ENCODE measurements at regions not wholly inside any gene's neighbourhood (a gene's known extent, or its start where the extent isn't known, plus 50 kb on each side); places are given as distances from the start of the nearest gene placed in this dataset.

- TF ChIP-seq POLR2A (IDR thresholded peaks at IDR 0.05; ENCODE audit: low read length): no peak
- no peak for TF ChIP-seq CTCF (IDR thresholded peaks at IDR 0.05)
- no peak for TF ChIP-seq RAD21 (conservative IDR thresholded peaks at IDR 0.05 in 1 of 2, IDR thresholded peaks at IDR 0.05 in 1 of 2)
- no peak for TF ChIP-seq CEBPB (IDR thresholded peaks at IDR 0.05)
- TF ChIP-seq, protein P1, sequence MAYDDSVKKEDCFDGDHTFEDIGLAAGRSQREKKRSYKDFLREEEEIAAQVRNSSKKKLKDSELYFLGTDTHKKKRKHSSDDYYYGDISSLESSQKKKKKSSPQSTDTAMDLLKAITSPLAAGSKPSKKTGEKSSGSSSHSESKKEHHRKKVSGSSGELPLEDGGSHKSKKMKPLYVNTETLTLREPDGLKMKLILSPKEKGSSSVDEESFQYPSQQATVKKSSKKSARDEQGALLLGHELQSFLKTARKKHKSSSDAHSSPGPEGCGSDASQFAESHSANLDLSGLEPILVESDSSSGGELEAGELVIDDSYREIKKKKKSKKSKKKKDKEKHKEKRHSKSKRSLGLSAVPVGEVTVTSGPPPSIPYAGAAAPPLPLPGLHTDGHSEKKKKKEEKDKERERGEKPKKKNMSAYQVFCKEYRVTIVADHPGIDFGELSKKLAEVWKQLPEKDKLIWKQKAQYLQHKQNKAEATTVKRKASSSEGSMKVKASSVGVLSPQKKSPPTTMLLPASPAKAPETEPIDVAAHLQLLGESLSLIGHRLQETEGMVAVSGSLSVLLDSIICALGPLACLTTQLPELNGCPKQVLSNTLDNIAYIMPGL (CRISPR knock-in tag; IDR thresholded peaks at IDR 0.05; ENCODE audit: borderline replicate concordance): no peak
- no peak for TF ChIP-seq NR3C1 (IDR thresholded peaks at IDR 0.05)
- TF ChIP-seq ZC3H11A (IDR thresholded peaks at IDR 0.05): no peak
- no peak for TF ChIP-seq ZFP36 (IDR thresholded peaks at IDR 0.05; ENCODE audit: borderline replicate concordance, partially characterized antibody)
- TF ChIP-seq RCOR1 (IDR thresholded peaks at IDR 0.05; ENCODE audit: low read depth, low read length): no peak
Observed at GRCh38 chr18:29104671-29105070, 927.7 kb upstream of the CDH2 start.
